HCT116 (cell line): ENCODE measurements at regions not wholly inside any gene's neighbourhood (a gene's known extent, or its start where the extent isn't known, plus 50 kb on each side); places are given as distances from the start of the nearest gene placed in this dataset.

Experiments used
- ATAC-seq: fragments of 200-7000 bp; cut with Tn5 transposase; 2 replicates; pipeline ENCODE4 v1.9.1; 2020; ENCODE audit warnings: mild to moderate bottlenecking, moderate library complexity
- BruUV-seq: library from RNA; stranded (reverse); fragments of 400-500 nt; replicated peaks from 2 replicates; lab custom pipeline; 2021; lab: Mats Ljungman, UMichigan
- CTCF ChIA-PET: fragments of 300-600 bp; sonication (Branson Sonifier 250); formaldehyde crosslinking; loops from one replicate; lab custom pipeline; 2021; ENCODE audit warnings: antibody characterized with exemption; lab: Charles Lee
- POLR2A ChIA-PET: fragments of 300-600, 350-600 bp; sonication (Branson Sonifier 250); formaldehyde crosslinking; loops from one replicate; lab custom pipeline; 2021; ENCODE audit warnings: antibody characterized with exemption; lab: Charles Lee
- RAD21 ChIA-PET, 2 experiments: fragments of 300-600 bp; sonication (Branson Sonifier 250); formaldehyde crosslinking; loops; one replicate each; lab custom pipeline; 2023; ENCODE audit warnings: low total read pairs in 2 of 2; ENCODE audit not compliant: uncharacterized antibody in 2 of 2, unreplicated experiment in 2 of 2, low non-redundant PET in 1 of 2; lab: Charles Lee
- DNase-seq: peaks from one replicate; pipeline ENCODE4 v3.0.0-alpha.2; 2010; ENCODE audit warnings: low read depth, low spot score
- H2AFZ ChIP-seq: fragments of 200-600 bp; shearing (Covaris generic), sonication (generic); 2 replicates; pipeline ENCODE4 v1.6.1; 2017; ENCODE audit warnings: low read depth, mixed run types, mixed read lengths, antibody characterized with exemption, low read length; ENCODE audit not compliant: poor library complexity, severe bottlenecking
- H3K27ac ChIP-seq: 2 replicates; pipeline ENCODE4 v1.5.1; 2012; ENCODE audit warnings: low read depth, low read length
- H3K27me3 ChIP-seq: fragments of 200-600 bp; sonication (generic); 2 replicates; pipeline ENCODE4 v1.6.1; 2016; ENCODE audit warnings: mixed run types, low read length, mixed read lengths; ENCODE audit not compliant: insufficient read depth
- H3K36me3 ChIP-seq, 2 experiments: fragments of 200-500 bp in 1 of 2; fragments of 200-600 bp in 1 of 2; sonication (Bioruptor generic) in 1 of 2; sonication (generic) in 1 of 2; 2 replicates each; pipeline versions ENCODE4 v1.5.1 to v1.6.1; 2014 to 2016; ENCODE audit warnings: low read length in 2 of 2, inconsistent platforms in 1 of 2, mixed read lengths in 1 of 2, mixed run types in 1 of 2; ENCODE audit not compliant: insufficient read depth in 2 of 2, control insufficient read depth in 1 of 2
- H3K4me1 ChIP-seq, 2 experiments: fragments of 200-600 bp in 1 of 2; sonication (generic) in 1 of 2; 2 replicates each; pipeline versions ENCODE4 v1.5.1 to v1.6.1; 2012 to 2017; ENCODE audit warnings: low read length in 2 of 2, inconsistent platforms in 1 of 2, mild to moderate bottlenecking in 1 of 2, mixed read lengths in 1 of 2, mixed run types in 1 of 2, moderate library complexity in 1 of 2; ENCODE audit not compliant: insufficient read depth in 2 of 2, control insufficient read depth in 1 of 2
- H3K4me2 ChIP-seq: fragments of 200-600 bp; sonication (generic); 2 replicates; pipeline ENCODE4 v1.6.1; 2017; ENCODE audit warnings: mixed run types, low read length, mixed read lengths
- H3K4me3 ChIP-seq, 2 experiments: fragments of 200-600 bp in 1 of 2; sonication (generic) in 1 of 2; replicated peaks in 1 of 2; 2 replicates each; pipeline ENCODE4 v1.5.1; 2011 to 2016; ENCODE audit warnings: low read length in 2 of 2, control low read depth in 1 of 2, low read depth in 1 of 2, mild to moderate bottlenecking in 1 of 2, mixed read lengths in 1 of 2, mixed run types in 1 of 2
- H3K79me2 ChIP-seq: fragments of 200-600 bp; sonication (generic); 2 replicates; pipeline ENCODE4 v1.6.1; 2017; ENCODE audit warnings: mild to moderate bottlenecking, mixed run types, low read length, moderate library complexity, mixed read lengths; ENCODE audit not compliant: insufficient read depth
- H3K9ac ChIP-seq: fragments of 200-600 bp; sonication (generic); 2 replicates; pipeline ENCODE4 v1.6.1; 2016; ENCODE audit warnings: low read length, mixed read lengths
- H3K9me2 ChIP-seq: fragments of 200-600 bp; sonication (generic), shearing (Covaris generic); 2 replicates; pipeline ENCODE4 v1.6.1; 2017; ENCODE audit warnings: mixed run types, mild to moderate bottlenecking, moderate library complexity; ENCODE audit not compliant: insufficient read depth
- H3K9me3 ChIP-seq, 2 experiments: fragments of 200-500 bp in 1 of 2; fragments of 200-600 bp in 1 of 2; sonication (Bioruptor generic) in 1 of 2; sonication (generic) in 1 of 2; 2 replicates each; pipeline ENCODE4 v1.6.1; 2014 to 2017; ENCODE audit warnings: low read length in 2 of 2, mixed read lengths in 2 of 2, inconsistent platforms in 1 of 2, low read depth in 1 of 2, mild to moderate bottlenecking in 1 of 2, mixed run types in 1 of 2, moderate library complexity in 1 of 2; ENCODE audit not compliant: control insufficient read depth in 1 of 2, insufficient read depth in 1 of 2
- H4K20me1 ChIP-seq: fragments of 200-600 bp; sonication (generic), shearing (Covaris generic); 2 replicates; pipeline ENCODE4 v1.6.1; 2017; ENCODE audit warnings: mixed run types, mild to moderate bottlenecking, moderate library complexity; ENCODE audit not compliant: insufficient read depth
- CBX3 ChIP-seq: IDR thresholded peaks from 2 replicates; pipeline ENCODE4 v1.6.1; 2012; ENCODE audit warnings: low read depth
- EGR1 ChIP-seq: IDR thresholded peaks from 2 replicates; pipeline ENCODE4 v1.6.1; 2012; ENCODE audit warnings: low read depth
- ELF1 ChIP-seq: IDR thresholded peaks from 2 replicates; pipeline ENCODE4 v1.6.1; 2012; ENCODE audit warnings: low read depth, borderline replicate concordance
- EZH2phosphoT487 ChIP-seq: fragments of 200-600 bp; IDR thresholded peaks from 2 replicates; pipeline ENCODE4 v1.6.1; 2018; ENCODE audit warnings: antibody characterized with exemption, borderline replicate concordance
- JUND ChIP-seq: IDR thresholded peaks from 2 replicates; pipeline ENCODE4 v1.6.1; 2012
- POLR2A ChIP-seq: IDR thresholded peaks from 2 replicates; pipeline ENCODE4 v1.7.0; 2011; ENCODE audit warnings: borderline replicate concordance; ENCODE audit not compliant: insufficient read depth, insufficient read length; ENCODE audit errors: extremely low read depth
- RAD21 ChIP-seq: IDR thresholded peaks from 2 replicates; pipeline ENCODE4 v1.6.1; 2012; ENCODE audit warnings: low read depth, mild to moderate bottlenecking
- SP1 ChIP-seq: IDR thresholded peaks from 2 replicates; pipeline ENCODE4 v1.6.1; 2012; ENCODE audit warnings: low read depth
- SRF ChIP-seq: IDR thresholded peaks from 2 replicates; pipeline ENCODE4 v1.6.1; 2012; ENCODE audit warnings: low read depth
- ZFX ChIP-seq: fragments of 450-650 bp; IDR thresholded peaks from 2 replicates; pipeline ENCODE4 v1.6.1; 2017
- ZNF274 ChIP-seq: fragments of 200-500 bp; sonication (Bioruptor generic); IDR thresholded peaks from 2 replicates; pipeline ENCODE4 v1.6.1; 2014; ENCODE audit warnings: mild to moderate bottlenecking, low read depth, low read length, inconsistent platforms
- intact Hi-C: fragments of 100-400 bp; cut with micrococcal nuclease; formaldehyde crosslinking; loops from 2 replicates; pipeline ENCODE4 v1.10.0; 2022
- TF ChIP-seq, protein P1 (sequence below), 3 experiments: fragments of 200-600 bp in 1 of 3; sonication (generic) in 1 of 3; IDR thresholded peaks in 2 of 3; conservative IDR thresholded peaks in 1 of 3; 2 replicates each; pipeline ENCODE4 v1.5.1; 2012 to 2017; ENCODE audit warnings: low read depth in 2 of 3, low read length in 2 of 3, antibody characterized with exemption in 1 of 3, borderline replicate concordance in 1 of 3, control low read depth in 1 of 3, mild to moderate bottlenecking in 1 of 3, mixed read lengths in 1 of 3, mixed run types in 1 of 3, moderate library complexity in 1 of 3; ENCODE audit not compliant: insufficient read depth in 1 of 3
- TF ChIP-seq, protein P2 (sequence below): IDR thresholded peaks from 2 replicates; pipeline ENCODE4 v1.6.1; 2012

DNA sequence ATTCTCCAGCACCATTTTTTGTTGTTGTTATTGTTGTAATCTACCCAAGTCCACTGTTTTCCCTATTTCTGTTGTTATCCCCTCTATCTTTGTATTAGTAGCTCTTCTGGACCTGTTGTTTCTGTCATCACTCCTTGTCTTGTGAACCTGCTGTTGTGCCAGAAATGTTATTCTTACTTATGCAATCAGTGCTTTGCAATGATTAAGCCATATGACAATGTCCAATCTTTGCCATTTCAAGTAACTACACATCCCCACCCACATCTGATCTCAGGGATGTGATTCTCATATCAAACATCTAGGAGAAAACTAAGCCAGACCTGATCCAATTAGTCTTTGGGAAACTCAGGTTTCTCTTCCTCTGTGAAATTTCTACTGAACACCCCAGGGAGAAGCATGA lies 472.6 kb upstream of the KLHL1 start:
- 0 out of 4 replicates have a peak, but pooled peaks cover 0 to under 1% of the 10 kb centered on the region in 2 experiments for H3K9me3 ChIP-seq
- TF ChIP-seq JUND, result no peak
- no peak for TF ChIP-seq ZNF274
- TF ChIP-seq POLR2A, result no peak
- H3K4me1 ChIP-seq, result no peaks in the 10 kb centered on the region
- no peak overlapping the region for H3K27ac ChIP-seq
- no peaks in the 10 kb centered on the region for H3K79me2 ChIP-seq
- no peak for DNase-seq
- no peaks in the 10 kb centered on the region for H3K36me3 ChIP-seq
- RAD21 ChIA-PET, result no interaction called here
- POLR2A ChIA-PET, result no interaction called here
- H3K4me3 ChIP-seq, result no peak overlapping the region
- no peaks in the 10 kb centered on the region for H3K9me2 ChIP-seq
- CTCF ChIA-PET, result no interaction called here
- no TSS peak for BruUV-seq
- no peak overlapping the region for H3K9ac ChIP-seq
- intact Hi-C loops, result no loop called here
- ATAC-seq, result no peak
- no peak overlapping the region for H2AFZ ChIP-seq
- no peak overlapping the region for H3K4me2 ChIP-seq
- no peaks in the 10 kb centered on the region for H3K27me3 ChIP-seq
- no peaks in the 10 kb centered on the region for H4K20me1 ChIP-seq

DNA sequence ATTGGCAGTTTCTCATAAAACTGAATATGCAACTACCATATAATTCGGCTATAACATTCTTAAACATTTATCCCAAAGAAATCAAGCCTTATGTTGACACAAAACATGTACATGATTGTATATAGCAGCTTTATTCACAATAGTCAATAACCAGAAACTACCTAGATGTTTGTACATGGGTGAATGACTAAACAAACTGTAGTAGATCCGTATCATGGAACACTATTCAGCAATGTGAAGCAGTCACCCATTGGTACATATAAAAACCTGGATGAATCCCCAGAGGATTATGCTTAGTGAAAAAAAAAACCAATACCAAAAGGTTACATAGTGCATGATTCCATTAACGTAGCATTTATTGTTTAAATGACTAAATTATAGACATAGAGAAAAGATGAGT lies 471.7 kb upstream of the KLHL1 start:
- Histone ChIP-seq H3K4me2 (no peak overlapping the region), H3K4me1 (no peaks in the 10 kb centered on the region), H3K4me3 (no peak overlapping the region), H3K79me2 (no peaks in the 10 kb centered on the region), H3K9me2 (no peaks in the 10 kb centered on the region), H4K20me1 (no peaks in the 10 kb centered on the region), H3K36me3 (no peaks in the 10 kb centered on the region), H3K9me3 (peaks cover 0 to 3% of the 10 kb centered on the region in 2 experiments; a peak in 1 of 4 replicates), H3K27ac (no peak overlapping the region), H2AFZ (no peak overlapping the region), H3K27me3 (no peaks in the 10 kb centered on the region), H3K9ac (no peak overlapping the region)
- no TSS peak for BruUV-seq
- DNase-seq (no peak), ATAC-seq (no peak)
- ChIA-PET POLR2A (no interaction called here), RAD21 (no interaction called here), CTCF (no interaction called here)
- intact Hi-C loops, result no loop called here
- TF ChIP-seq CBX3 (no peak), JUND (no peak), ZFX (no peak), EGR1 (no peak), EZH2phosphoT487 (no peak), RAD21 (no peak), POLR2A (no peak), SP1 (no peak), ELF1 (no peak), SRF (no peak)
- TF ChIP-seq, protein P1, sequence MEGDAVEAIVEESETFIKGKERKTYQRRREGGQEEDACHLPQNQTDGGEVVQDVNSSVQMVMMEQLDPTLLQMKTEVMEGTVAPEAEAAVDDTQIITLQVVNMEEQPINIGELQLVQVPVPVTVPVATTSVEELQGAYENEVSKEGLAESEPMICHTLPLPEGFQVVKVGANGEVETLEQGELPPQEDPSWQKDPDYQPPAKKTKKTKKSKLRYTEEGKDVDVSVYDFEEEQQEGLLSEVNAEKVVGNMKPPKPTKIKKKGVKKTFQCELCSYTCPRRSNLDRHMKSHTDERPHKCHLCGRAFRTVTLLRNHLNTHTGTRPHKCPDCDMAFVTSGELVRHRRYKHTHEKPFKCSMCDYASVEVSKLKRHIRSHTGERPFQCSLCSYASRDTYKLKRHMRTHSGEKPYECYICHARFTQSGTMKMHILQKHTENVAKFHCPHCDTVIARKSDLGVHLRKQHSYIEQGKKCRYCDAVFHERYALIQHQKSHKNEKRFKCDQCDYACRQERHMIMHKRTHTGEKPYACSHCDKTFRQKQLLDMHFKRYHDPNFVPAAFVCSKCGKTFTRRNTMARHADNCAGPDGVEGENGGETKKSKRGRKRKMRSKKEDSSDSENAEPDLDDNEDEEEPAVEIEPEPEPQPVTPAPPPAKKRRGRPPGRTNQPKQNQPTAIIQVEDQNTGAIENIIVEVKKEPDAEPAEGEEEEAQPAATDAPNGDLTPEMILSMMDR (IDR thresholded peaks at IDR 0.05 in 2 of 3, conservative IDR thresholded peaks at IDR 0.05 in 1 of 3; ENCODE audit: borderline replicate concordance in 1 of 3, insufficient read depth in 1 of 3, low read depth in 2 of 3, low read length in 2 of 3), result no peak
- TF ChIP-seq, protein P2, sequence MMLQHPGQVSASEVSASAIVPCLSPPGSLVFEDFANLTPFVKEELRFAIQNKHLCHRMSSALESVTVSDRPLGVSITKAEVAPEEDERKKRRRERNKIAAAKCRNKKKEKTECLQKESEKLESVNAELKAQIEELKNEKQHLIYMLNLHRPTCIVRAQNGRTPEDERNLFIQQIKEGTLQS, result no peak
